GM12873 (cell line): ENCODE measurements at regions not wholly inside any gene's neighbourhood (a gene's known extent, or its start where the extent isn't known, plus 50 kb on each side); places are given as distances from the start of the nearest gene placed in this dataset.

Experiments used
- CTCF ChIP-seq: IDR thresholded peaks from 2 replicates; pipeline ENCODE4 v1.5.1; 2012; ENCODE audit warnings: low read depth, mild to moderate bottlenecking, moderate library complexity, low read length, control low read depth; ENCODE audit not compliant: insufficient read depth; ENCODE audit errors: missing control alignments

- TF ChIP-seq CTCF: no peak
Measured at GRCh38 chr4:59938166-59938565, 1262.0 kb upstream of the ADGRL3 start.

- no peak for TF ChIP-seq CTCF
Measured at GRCh38 chr4:59945277-59945676, 1254.8 kb upstream of the ADGRL3 start.

GRCh38 chr4:59945716-59946115 is 1254.4 kb upstream of the ADGRL3 start:
- TF ChIP-seq CTCF: no peak

- TF ChIP-seq CTCF: no peak
Measured at GRCh38 chr4:59956366-59956765, 1243.8 kb upstream of the ADGRL3 start.

- no peak for TF ChIP-seq CTCF
Measured at GRCh38 chr4:59960143-59960542, 1240.0 kb upstream of the ADGRL3 start.

GRCh38 chr4:59966758-59967157 is 1233.4 kb upstream of the ADGRL3 start:
- TF ChIP-seq CTCF: no peak

GRCh38 chr4:59968796-59969195 is 1231.3 kb upstream of the ADGRL3 start:
- no peak for TF ChIP-seq CTCF
